ENCODE measurements at regions not wholly inside any gene's neighbourhood (a gene's known extent, or its start where the extent isn't known, plus 50 kb on each side); places are given as distances from the start of the nearest gene placed in this dataset.

- TF ChIP-seq GATA2 (IDR thresholded peaks at IDR 0.05; ENCODE audit: low read depth, low read length) (no peak), GATA3 (IDR thresholded peaks at IDR 0.05; ENCODE audit: low read depth, low read length) (no peak)
These were observed 118.8 kb upstream of the ZNF217 start for GRCh38 chr20:53712212-53712977.
